NB4 (cell line): ENCODE measurements at regions not wholly inside any gene's neighbourhood (a gene's known extent, or its start where the extent isn't known, plus 50 kb on each side); places are given as distances from the start of the nearest gene placed in this dataset.

ENCODE experiments used
- TF ChIP-seq, protein P1 (sequence below): IDR thresholded peaks from one replicate; pipeline ENCODE4 v1.5.1; 2012; ENCODE audit warnings: low read depth, low read length
- TF ChIP-seq, protein P2 (sequence below): IDR thresholded peaks from 2 replicates; pipeline ENCODE4 v1.6.1; 2011; ENCODE audit warnings: low read depth, low read length

DNA sequence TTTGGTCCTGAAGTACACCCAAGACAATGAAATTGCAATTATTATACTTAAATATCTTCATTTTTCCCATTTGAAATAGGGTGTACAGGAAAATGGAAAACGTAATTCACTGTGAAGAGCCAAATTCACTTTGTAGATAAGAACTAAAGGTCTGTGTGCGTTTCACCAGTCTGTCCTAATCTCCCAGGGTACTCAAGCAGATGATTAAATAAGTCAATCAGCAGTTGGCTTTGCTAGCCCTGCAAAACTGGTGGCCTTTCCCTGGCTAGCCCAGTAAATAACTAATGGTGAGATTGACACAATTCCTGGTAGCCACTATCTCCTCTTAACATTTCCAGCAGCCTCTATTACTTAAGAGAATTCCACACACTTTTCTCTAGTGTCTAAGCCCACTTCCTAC, 389.3 kb downstream of the TBL1XR1 start:
- TF ChIP-seq, protein P1, sequence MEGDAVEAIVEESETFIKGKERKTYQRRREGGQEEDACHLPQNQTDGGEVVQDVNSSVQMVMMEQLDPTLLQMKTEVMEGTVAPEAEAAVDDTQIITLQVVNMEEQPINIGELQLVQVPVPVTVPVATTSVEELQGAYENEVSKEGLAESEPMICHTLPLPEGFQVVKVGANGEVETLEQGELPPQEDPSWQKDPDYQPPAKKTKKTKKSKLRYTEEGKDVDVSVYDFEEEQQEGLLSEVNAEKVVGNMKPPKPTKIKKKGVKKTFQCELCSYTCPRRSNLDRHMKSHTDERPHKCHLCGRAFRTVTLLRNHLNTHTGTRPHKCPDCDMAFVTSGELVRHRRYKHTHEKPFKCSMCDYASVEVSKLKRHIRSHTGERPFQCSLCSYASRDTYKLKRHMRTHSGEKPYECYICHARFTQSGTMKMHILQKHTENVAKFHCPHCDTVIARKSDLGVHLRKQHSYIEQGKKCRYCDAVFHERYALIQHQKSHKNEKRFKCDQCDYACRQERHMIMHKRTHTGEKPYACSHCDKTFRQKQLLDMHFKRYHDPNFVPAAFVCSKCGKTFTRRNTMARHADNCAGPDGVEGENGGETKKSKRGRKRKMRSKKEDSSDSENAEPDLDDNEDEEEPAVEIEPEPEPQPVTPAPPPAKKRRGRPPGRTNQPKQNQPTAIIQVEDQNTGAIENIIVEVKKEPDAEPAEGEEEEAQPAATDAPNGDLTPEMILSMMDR, result no peak
- TF ChIP-seq, protein P2, sequence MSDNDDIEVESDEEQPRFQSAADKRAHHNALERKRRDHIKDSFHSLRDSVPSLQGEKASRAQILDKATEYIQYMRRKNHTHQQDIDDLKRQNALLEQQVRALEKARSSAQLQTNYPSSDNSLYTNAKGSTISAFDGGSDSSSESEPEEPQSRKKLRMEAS, result no peak
